Uterus (tissue), 3 donors: ENCODE measurements at regions not wholly inside any gene's neighbourhood (a gene's known extent, or its start where the extent isn't known, plus 50 kb on each side); places are given as distances from the start of the nearest gene placed in this dataset.

Experiments used
- DNase-seq, 2 donors: peaks; one replicate each; pipeline ENCODE4 v3.0.0-alpha.2; 2019 to 2020
- H3K27ac ChIP-seq, 2 donors: fragments of 200-600 bp; sonication (generic); 1 replicate in 1 of 2; 2 replicates in 1 of 2; pipeline ENCODE4 v1.5.1; 2016 to 2018
- H3K27me3 ChIP-seq, 2 donors: fragments of 200-600 bp; sonication (generic); one replicate each; pipeline ENCODE4 v1.5.1; 2018 to 2019; ENCODE audit warnings: control low read depth in 1 of 2
- H3K36me3 ChIP-seq, 2 donors: fragments of 200-600 bp; sonication (generic); one replicate each; pipeline ENCODE4 v1.5.1; 2019; ENCODE audit warnings: control low read depth in 1 of 2
- H3K4me1 ChIP-seq, 2 donors: fragments of 200-600 bp; sonication (generic); one replicate each; pipeline ENCODE4 v1.5.1; 2018 to 2019; ENCODE audit warnings: control low read depth in 1 of 2
- H3K4me3 ChIP-seq, 2 donors: fragments of 200-600 bp; sonication (generic); 1 replicate in 1 of 2; 2 replicates in 1 of 2; pipeline ENCODE4 v1.5.1; 2018 to 2019; ENCODE audit warnings: mild to moderate bottlenecking in 1 of 2
- H3K9me3 ChIP-seq, 2 donors: fragments of 200-600 bp; sonication (generic); one replicate each; pipeline ENCODE4 v1.5.1; 2019; ENCODE audit warnings: control low read depth in 1 of 2
- CTCF ChIP-seq, 4 experiments: fragments of 200-600 bp in 2 of 4; fragments of 450-650 bp in 2 of 4; sonication (generic) in 2 of 4; IDR thresholded peaks; one replicate each; pipeline ENCODE4 v1.5.1; 2016 to 2019; ENCODE audit warnings: antibody characterized with exemption in 4 of 4, mild to moderate bottlenecking in 2 of 4, moderate library complexity in 1 of 4
- POLR2A ChIP-seq, 2 donors: fragments of 450-650 bp; IDR thresholded peaks; one replicate each; pipeline ENCODE4 v1.6.1; 2016; ENCODE audit warnings: antibody characterized with exemption in 2 of 2, mild to moderate bottlenecking in 1 of 2, moderate library complexity in 1 of 2
- intact Hi-C: fragments of 100-400 bp; cut with DNase I; formaldehyde crosslinking; loops from one replicate; pipeline ENCODE4 v1.15.1; 2023; ENCODE audit warnings: low total_unique reads
- donor health status: DM: yes; HTN: yes; CAD: no.

- Histone ChIP-seq H3K36me3 (no peaks in the 10 kb centered on the region), H3K4me1 (no peaks in the 10 kb centered on the region), H3K9me3 (no peaks in the 10 kb centered on the region), H3K4me3 (no peak overlapping the region), H3K27ac (no peak overlapping the region), H3K27me3 (no peaks in the 10 kb centered on the region)
- intact Hi-C loops: no loop called here
- DNase-seq: no peak
- TF ChIP-seq POLR2A (IDR thresholded peaks at IDR 0.05) (no peak), CTCF (IDR thresholded peaks at IDR 0.05) (no peak)
These were observed 166.9 kb downstream of the SUCNR1 start for GRCh38 chr3:152040319-152040718.

DNA sequence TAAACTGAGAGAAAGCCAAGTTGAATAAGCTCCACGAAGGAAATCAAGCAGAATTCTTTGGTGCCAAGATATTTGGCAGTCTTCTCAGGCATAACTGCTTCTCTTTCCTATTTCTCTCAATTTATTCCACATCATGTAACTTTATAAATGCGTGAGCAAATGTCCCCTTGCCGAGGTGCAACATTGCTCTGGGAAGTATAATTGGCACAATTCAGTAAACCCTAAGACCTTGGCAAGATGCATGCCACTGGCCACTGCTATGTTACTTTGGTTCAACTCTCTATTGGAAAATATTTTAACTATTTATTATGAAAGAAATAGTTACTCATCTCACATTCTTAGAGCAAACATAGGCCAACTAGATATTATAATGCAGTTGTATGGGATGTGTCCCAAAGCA is 170.2 kb downstream of the SUCNR1 start:
- no peak overlapping the region for H3K27ac ChIP-seq
- H3K4me1 ChIP-seq: no peaks in the 10 kb centered on the region
- H3K27me3 ChIP-seq: no peaks in the 10 kb centered on the region
- H3K36me3 ChIP-seq: no peaks in the 10 kb centered on the region
- H3K4me3 ChIP-seq: no peak overlapping the region
- H3K9me3 ChIP-seq: no peaks in the 10 kb centered on the region
- TF ChIP-seq CTCF (IDR thresholded peaks at IDR 0.05) (no peak), POLR2A (IDR thresholded peaks at IDR 0.05) (no peak)
- intact Hi-C loops: no loop called here
- no peak for DNase-seq

DNA sequence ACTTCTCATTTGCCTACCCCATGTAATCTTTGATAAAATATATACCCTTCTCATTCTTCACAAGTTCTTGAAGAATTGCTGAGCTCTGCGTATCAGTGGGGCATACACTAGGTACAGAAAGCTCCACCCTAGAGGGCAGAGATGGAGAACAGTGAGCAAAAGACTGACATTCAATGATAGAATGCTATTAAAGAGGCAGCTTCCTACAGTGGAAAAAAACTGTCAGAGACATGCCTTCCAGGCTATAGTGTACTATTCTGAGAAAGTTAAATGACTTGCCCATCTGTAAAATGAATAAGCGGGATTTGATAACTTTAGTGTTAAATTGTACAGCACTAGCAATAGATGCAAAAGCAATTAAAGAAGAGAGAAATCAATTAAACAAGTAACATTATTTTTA is 172.8 kb downstream of the SUCNR1 start:
- intact Hi-C loops: no loop called here
- no peak overlapping the region for H3K4me3 ChIP-seq

GRCh38 chr3:152047465-152047864 is 174.0 kb downstream of the SUCNR1 start:
- Histone ChIP-seq H3K4me1 (no peaks in the 10 kb centered on the region), H3K27ac (no peak overlapping the region), H3K27me3 (no peaks in the 10 kb centered on the region), H3K36me3 (no peaks in the 10 kb centered on the region), H3K9me3 (no peaks in the 10 kb centered on the region), H3K4me3 (no peak overlapping the region)
- TF ChIP-seq POLR2A (IDR thresholded peaks at IDR 0.05) (no peak), CTCF (IDR thresholded peaks at IDR 0.05) (no peak)
- no peak for DNase-seq
- intact Hi-C loops: no loop called here

More for the DNA sequence above, 172.8 kb downstream of the SUCNR1 start:
- Histone ChIP-seq H3K36me3 (no peaks in the 10 kb centered on the region), H3K9me3 (no peaks in the 10 kb centered on the region), H3K27me3 (no peaks in the 10 kb centered on the region), H3K27ac (no peak overlapping the region), H3K4me1 (no peaks in the 10 kb centered on the region)
- TF ChIP-seq CTCF (IDR thresholded peaks at IDR 0.05) (no peak), POLR2A (IDR thresholded peaks at IDR 0.05) (no peak)
- DNase-seq: no peak

DNA sequence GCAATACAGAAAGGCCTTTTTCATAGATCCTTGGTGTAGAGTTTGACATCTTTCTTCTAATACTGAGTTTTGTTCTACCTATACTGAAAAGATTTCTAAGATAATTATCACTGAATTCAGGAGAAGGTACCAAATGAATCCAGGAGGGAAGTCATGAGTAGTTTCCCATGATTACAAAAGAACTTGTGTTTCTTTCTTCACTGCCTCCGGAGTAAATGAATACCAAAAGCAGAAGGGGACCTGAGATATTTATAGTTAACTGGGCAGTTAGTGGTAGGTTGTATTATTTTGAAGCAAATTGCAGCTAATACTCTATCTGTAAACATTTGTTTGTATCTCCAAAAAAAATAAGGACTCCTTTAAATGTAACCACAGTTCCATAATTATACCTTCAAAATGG is 175.4 kb downstream of the SUCNR1 start:
- intact Hi-C loops: no loop called here
- Histone ChIP-seq H3K4me3 (no peak overlapping the region), H3K36me3 (no peaks in the 10 kb centered on the region), H3K27me3 (no peaks in the 10 kb centered on the region), H3K4me1 (no peaks in the 10 kb centered on the region), H3K27ac (no peak overlapping the region), H3K9me3 (no peaks in the 10 kb centered on the region)
- no peak for TF ChIP-seq POLR2A (IDR thresholded peaks at IDR 0.05)
- no peak for TF ChIP-seq CTCF (IDR thresholded peaks at IDR 0.05)
- DNase-seq: no peak
